ENCODE measurements at regions not wholly inside any gene's neighbourhood (a gene's known extent, or its start where the extent isn't known, plus 50 kb on each side); places are given as distances from the start of the nearest gene placed in this dataset.

GRCh38 chr4:11111370-11111769 lies 317.3 kb downstream of the HS3ST1 start:
- BruUV-seq (replicated peaks): no TSS peak
- no peak overlapping the region for H3K27ac ChIP-seq (ENCODE audit: extremely low read depth, low read depth, low read length)
- H3K9me1 ChIP-seq (ENCODE audit: control insufficient read depth, insufficient read depth, low read length): no peaks in the 10 kb centered on the region
- in situ Hi-C loops (cut with MboI) (no loop called here), intact Hi-C loops (cut with micrococcal nuclease) (no loop called here)
- H2AFZ ChIP-seq (ENCODE audit: low read depth, low read length): no peak overlapping the region
- no peaks in the 10 kb centered on the region for H3K79me2 ChIP-seq (ENCODE audit: control insufficient read depth, insufficient read depth, low read length)
- no peak for FAIRE-seq
- no peak for DNase-seq (ENCODE audit: extremely low read depth in 1 of 4, low spot score in 3 of 4)
- ChIA-PET POLR2A (no interaction called here), CTCF (ENCODE audit: low intra/inter-chr PET ratio) (interaction anchor here (0.6 kb wide), 1 partner anchor 9 kb away, joined by 3 read pairs; no protein-coding TSS in a partner anchor)
- TF ChIP-seq ZBTB1 (CRISPR knock-in tag; IDR thresholded peaks at IDR 0.05; ENCODE audit: borderline replicate concordance, low read depth) (no peak), NFRKB (IDR thresholded peaks at IDR 0.05; ENCODE audit: low read depth) (no peak), TRIM24 (IDR thresholded peaks at IDR 0.05) (no peak)
- no peaks in the 10 kb centered on the region for H3K9me3 ChIP-seq (replicated peaks; ENCODE audit: control insufficient read depth, insufficient read depth, low read depth, low read length)
- no peak overlapping the region for H3K4me2 ChIP-seq (ENCODE audit: insufficient read depth, low read length)
- H3K36me3 ChIP-seq (ENCODE audit: control insufficient read depth, insufficient read depth, low read length): no peaks in the 10 kb centered on the region
- no peaks in the 10 kb centered on the region for H3K4me1 ChIP-seq (replicated peaks in 1 of 2; ENCODE audit: control insufficient read depth in 2 of 2, insufficient read depth in 2 of 2, low read length in 2 of 2)
- H4K20me1 ChIP-seq (replicated peaks; ENCODE audit: control insufficient read depth, insufficient read depth, low read length): no peaks in the 10 kb centered on the region
- no peaks in the 10 kb centered on the region for H3K27me3 ChIP-seq (ENCODE audit: control insufficient read depth in 2 of 2, insufficient read depth in 2 of 2, low read length in 2 of 2)
- no peak overlapping the region for H3K9ac ChIP-seq (ENCODE audit: insufficient read depth in 1 of 2, low read depth in 2 of 2, low read length in 2 of 2)
- H3K4me3 ChIP-seq: no peak overlapping the region
- WGBS (ENCODE audit: insufficient coverage, low coverage, missing lambda C conversion rate): 0% methylated on average over 2 of the region's 2 CpGs
- no peak for ATAC-seq

- H4K20me1 ChIP-seq (replicated peaks; ENCODE audit: control insufficient read depth, insufficient read depth, low read length): no peaks in the 10 kb centered on the region
- no peaks in the 10 kb centered on the region for H3K4me1 ChIP-seq (replicated peaks in 1 of 2; ENCODE audit: control insufficient read depth in 2 of 2, insufficient read depth in 2 of 2, low read length in 2 of 2)
- H3K9me3 ChIP-seq (replicated peaks; ENCODE audit: control insufficient read depth, insufficient read depth, low read depth, low read length): no peaks in the 10 kb centered on the region
- FAIRE-seq (no peak), DNase-seq (ENCODE audit: extremely low read depth in 1 of 4, low spot score in 3 of 4) (no peak), ATAC-seq (no peak)
- no peak overlapping the region for H3K4me2 ChIP-seq (ENCODE audit: insufficient read depth, low read length)
- ChIA-PET POLR2A (no interaction called here), CTCF (ENCODE audit: low intra/inter-chr PET ratio) (no interaction called here)
- H3K9ac ChIP-seq (ENCODE audit: insufficient read depth in 1 of 2, low read depth in 2 of 2, low read length in 2 of 2): no peak overlapping the region
- 2% methylated on average over 2 of the region's 2 CpGs for WGBS (ENCODE audit: insufficient coverage, low coverage, missing lambda C conversion rate)
- BruUV-seq (replicated peaks): no TSS peak
- no peaks in the 10 kb centered on the region for H3K36me3 ChIP-seq (ENCODE audit: control insufficient read depth, insufficient read depth, low read length)
- no peaks in the 10 kb centered on the region for H3K79me2 ChIP-seq (ENCODE audit: control insufficient read depth, insufficient read depth, low read length)
- in situ Hi-C loops (cut with MboI) (no loop called here), intact Hi-C loops (cut with micrococcal nuclease) (no loop called here)
- no peak overlapping the region for H3K4me3 ChIP-seq
- H3K27me3 ChIP-seq (ENCODE audit: control insufficient read depth in 2 of 2, insufficient read depth in 2 of 2, low read length in 2 of 2): no peaks in the 10 kb centered on the region
- H2AFZ ChIP-seq (ENCODE audit: low read depth, low read length): no peak overlapping the region
- no peaks in the 10 kb centered on the region for H3K9me1 ChIP-seq (ENCODE audit: control insufficient read depth, insufficient read depth, low read length)
- TF ChIP-seq ZBTB33 (CRISPR knock-in tag; IDR thresholded peaks at IDR 0.05): no peak
- no peak for TF ChIP-seq MEF2D (tag; conservative IDR thresholded peaks at IDR 0.05; ENCODE audit: low read depth)
- TF ChIP-seq SREBF2 (CRISPR knock-in tag; IDR thresholded peaks at IDR 0.05): no peak
- no peak for TF ChIP-seq IRF1 (CRISPR knock-in tag; IDR thresholded peaks at IDR 0.05; ENCODE audit: borderline replicate concordance)
- TF ChIP-seq PURB (CRISPR knock-in tag; IDR thresholded peaks at IDR 0.05; ENCODE audit: low read depth): no peak
- no peak for TF ChIP-seq MEIS2 (IDR thresholded peaks at IDR 0.05; ENCODE audit: partially characterized antibody)
- no peak for TF ChIP-seq SNAPC5 (CRISPR knock-in tag; IDR thresholded peaks at IDR 0.05)
- H3K27ac ChIP-seq (ENCODE audit: extremely low read depth, low read depth, low read length): no peak overlapping the region
These were observed 321.9 kb downstream of the HS3ST1 start for GRCh38 chr4:11106759-11107158.
